GM12874 (cell line): ENCODE measurements at regions not wholly inside any gene's neighbourhood (a gene's known extent, or its start where the extent isn't known, plus 50 kb on each side); places are given as distances from the start of the nearest gene placed in this dataset.

Experiments
- CTCF ChIP-seq: IDR thresholded peaks from 2 replicates; pipeline ENCODE4 v1.5.1; 2011; ENCODE audit warnings: low read depth, mild to moderate bottlenecking, control low read depth, low read length, moderate library complexity; ENCODE audit not compliant: insufficient read depth

GRCh38 chr4:13912436-13912925 is 285.0 kb upstream of the BOD1L1 start:
- no peak for TF ChIP-seq CTCF

GRCh38 chr4:13912966-13913365 is 285.4 kb upstream of the BOD1L1 start:
- no peak for TF ChIP-seq CTCF

- no peak for TF ChIP-seq CTCF
Observed at GRCh38 chr4:13917015-13917414, 289.5 kb upstream of the BOD1L1 start.

GRCh38 chr4:13918110-13918509 is 290.6 kb upstream of the BOD1L1 start:
- no peak for TF ChIP-seq CTCF

GRCh38 chr4:13918991-13919441 is 291.5 kb upstream of the BOD1L1 start:
- TF ChIP-seq CTCF: no peak

GRCh38 chr4:13920111-13920875 is 292.8 kb upstream of the BOD1L1 start:
- no peak for TF ChIP-seq CTCF

GRCh38 chr4:13920901-13921300 is 293.4 kb upstream of the BOD1L1 start:
- no peak for TF ChIP-seq CTCF
